Neuronal stem cell (in vitro differentiated cells): ENCODE measurements at regions not wholly inside any gene's neighbourhood (a gene's known extent, or its start where the extent isn't known, plus 50 kb on each side); places are given as distances from the start of the nearest gene placed in this dataset.

Experiments used
- DNase-seq: peaks from one replicate; pipeline ENCODE4 v3.0.0-alpha.2; 2013; ENCODE audit warnings: low spot score
- H2AFZ ChIP-seq: one replicate; pipeline ENCODE4 v1.6.1; 2013; ENCODE audit warnings: mild to moderate bottlenecking, low read length, inconsistent platforms
- H2AK5ac ChIP-seq: 2 replicates; pipeline ENCODE4 v1.6.1; 2013; ENCODE audit warnings: low read depth, mild to moderate bottlenecking, inconsistent platforms, low read length, moderate library complexity, mixed read lengths
- H2BK120ac ChIP-seq: 2 replicates; pipeline ENCODE4 v1.6.1; 2013; ENCODE audit warnings: low read depth, mild to moderate bottlenecking, inconsistent platforms, low read length, moderate library complexity, mixed read lengths
- H2BK12ac ChIP-seq: one replicate; pipeline ENCODE4 v1.6.1; 2013; ENCODE audit warnings: low read length, inconsistent platforms
- H2BK15ac ChIP-seq: 2 replicates; pipeline ENCODE4 v1.6.1; 2013; ENCODE audit warnings: mild to moderate bottlenecking, low read length, inconsistent platforms, mixed read lengths
- H2BK5ac ChIP-seq: one replicate; pipeline ENCODE4 v1.6.1; 2013; ENCODE audit warnings: inconsistent platforms, mild to moderate bottlenecking, low read length, moderate library complexity
- H3K14ac ChIP-seq: one replicate; pipeline ENCODE4 v1.6.1; 2013; ENCODE audit warnings: low read length, inconsistent platforms
- H3K18ac ChIP-seq: 2 replicates; pipeline ENCODE4 v1.6.1; 2013; ENCODE audit warnings: low read length, inconsistent platforms
- H3K23ac ChIP-seq: 2 replicates; pipeline ENCODE4 v1.6.1; 2013; ENCODE audit warnings: low read depth, mild to moderate bottlenecking, mixed read lengths, low read length, inconsistent platforms; ENCODE audit not compliant: poor library complexity
- H3K27ac ChIP-seq: replicated peaks from 3 replicates; pipeline ENCODE4 v1.5.1; 2013; ENCODE audit warnings: low read length, inconsistent platforms
- H3K27me3 ChIP-seq, 3 experiments: 2 replicates each; pipeline ENCODE4 v1.6.1; 2013; ENCODE audit warnings: low read length in 3 of 3, mild to moderate bottlenecking in 2 of 3, inconsistent platforms in 1 of 3, low read depth in 1 of 3, mixed read lengths in 1 of 3, moderate library complexity in 1 of 3; ENCODE audit not compliant: control insufficient read depth in 3 of 3, insufficient read depth in 3 of 3
- H3K36me3 ChIP-seq, 2 donors: replicated peaks in 1 of 2; 2 replicates each; pipeline ENCODE4 v1.6.1; 2013; ENCODE audit warnings: low read length in 2 of 2; ENCODE audit not compliant: control insufficient read depth in 2 of 2, insufficient read depth in 2 of 2
- H3K4ac ChIP-seq: 2 replicates; pipeline ENCODE4 v1.6.1; 2013; ENCODE audit warnings: inconsistent platforms, mild to moderate bottlenecking, low read length, moderate library complexity
- H3K4me1 ChIP-seq, 2 donors: 1 replicate in 1 of 2; 2 replicates in 1 of 2; pipeline ENCODE4 v1.6.1; 2013; ENCODE audit warnings: low read length in 2 of 2, low read depth in 1 of 2; ENCODE audit not compliant: control insufficient read depth in 2 of 2, insufficient read depth in 1 of 2
- H3K4me2 ChIP-seq: one replicate; pipeline ENCODE4 v1.6.1; 2013; ENCODE audit warnings: mild to moderate bottlenecking, low read length, inconsistent platforms; ENCODE audit not compliant: insufficient read depth, poor library complexity, severe bottlenecking
- H3K4me3 ChIP-seq, 2 donors: 2 replicates each; pipeline ENCODE4 v1.5.1; 2013; ENCODE audit warnings: low read length in 2 of 2, mild to moderate bottlenecking in 2 of 2, inconsistent platforms in 1 of 2, moderate library complexity in 1 of 2
- H3K79me1 ChIP-seq: one replicate; pipeline ENCODE4 v1.6.1; 2013; ENCODE audit warnings: low read depth, mild to moderate bottlenecking, inconsistent platforms, low read length, moderate library complexity
- H3K9ac ChIP-seq: one replicate; pipeline ENCODE4 v1.6.1; 2013; ENCODE audit warnings: mild to moderate bottlenecking, low read depth, low read length, inconsistent platforms; ENCODE audit not compliant: poor library complexity
- H3K9me3 ChIP-seq, 2 donors: replicated peaks in 1 of 2; 2 replicates each; pipeline versions ENCODE3 to v1.6.1; 2013; ENCODE audit warnings: low read length in 2 of 2, mild to moderate bottlenecking in 2 of 2, inconsistent platforms in 1 of 2, low read depth in 1 of 2, mixed read lengths in 1 of 2, moderate library complexity in 1 of 2; ENCODE audit not compliant: control insufficient read depth in 2 of 2, insufficient read depth in 1 of 2
- H4K8ac ChIP-seq: one replicate; pipeline ENCODE4 v1.6.1; 2013; ENCODE audit warnings: low read depth, mild to moderate bottlenecking, inconsistent platforms, low read length, moderate library complexity
- H4K91ac ChIP-seq: one replicate; pipeline ENCODE4 v1.6.1; 2013; ENCODE audit warnings: low read length, low read depth, mild to moderate bottlenecking, inconsistent platforms; ENCODE audit not compliant: poor library complexity
- WGBS, 2 donors: extraction: QIAGEN DNeasy Blood & Tissue Kit; methylation state at CpG; one replicate each; pipeline ENCODE4 v1.1.7; 2013; ENCODE audit warnings: missing lambda C conversion rate in 2 of 2, mixed read lengths in 1 of 2; ENCODE audit not compliant: insufficient read length in 2 of 2, insufficient replicate concordance in 1 of 2; ENCODE audit errors: extremely low coverage in 2 of 2; 5-methylcytosine and 5-hydroxymethylcytosine counted together

DNA sequence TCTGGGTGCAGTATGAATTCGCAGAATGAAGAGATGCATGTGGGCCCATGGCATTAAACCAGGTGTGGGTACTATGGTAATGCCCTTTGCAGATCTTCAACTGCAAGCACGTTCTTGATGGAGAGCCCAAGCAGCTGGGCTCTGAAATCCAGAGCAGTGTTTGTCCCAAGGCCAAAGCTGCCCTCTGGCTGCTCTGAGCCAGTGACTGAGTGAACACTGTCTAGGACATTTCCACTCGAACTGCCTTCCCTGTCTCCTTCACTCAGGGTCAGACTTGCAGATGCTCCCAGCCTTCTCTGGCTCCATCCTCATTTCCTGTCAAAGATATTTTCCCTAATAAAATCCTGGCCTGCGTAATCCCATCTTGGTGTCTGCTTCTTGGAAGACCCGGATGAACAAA, 80.2 kb upstream of the GJB6 start:
- H3K79me1 ChIP-seq, result no peaks in the 10 kb centered on the region
- H3K27me3 ChIP-seq, result no peaks in the 10 kb centered on the region
- H3K4me1 ChIP-seq, result no peaks in the 10 kb centered on the region
- WGBS, 2 donors, result no CpG with 5 or more reads among the region's 5 CpGs
- H3K14ac ChIP-seq, result no peak overlapping the region
- no peaks in the 10 kb centered on the region for H3K36me3 ChIP-seq
- H4K8ac ChIP-seq, result no peak overlapping the region
- no peak for DNase-seq
- H3K4me3 ChIP-seq, result no peak overlapping the region
- no peak overlapping the region for H2AK5ac ChIP-seq
- H2BK12ac ChIP-seq, result no peak overlapping the region
- H4K91ac ChIP-seq, result no peak overlapping the region
- H2BK120ac ChIP-seq, result no peak overlapping the region
- H2BK15ac ChIP-seq, result no peak overlapping the region
- H3K4ac ChIP-seq, result no peak overlapping the region
- H3K9ac ChIP-seq, result no peak overlapping the region
- no peak overlapping the region for H3K18ac ChIP-seq
- H3K9me3 ChIP-seq, result peaks cover 0 to 3% of the 10 kb centered on the region in 2 donors
- H3K27ac ChIP-seq, result no peak overlapping the region
- no peak overlapping the region for H3K23ac ChIP-seq
- no peak overlapping the region for H3K4me2 ChIP-seq
- H2AFZ ChIP-seq, result no peak overlapping the region
- H2BK5ac ChIP-seq, result no peak overlapping the region

DNA sequence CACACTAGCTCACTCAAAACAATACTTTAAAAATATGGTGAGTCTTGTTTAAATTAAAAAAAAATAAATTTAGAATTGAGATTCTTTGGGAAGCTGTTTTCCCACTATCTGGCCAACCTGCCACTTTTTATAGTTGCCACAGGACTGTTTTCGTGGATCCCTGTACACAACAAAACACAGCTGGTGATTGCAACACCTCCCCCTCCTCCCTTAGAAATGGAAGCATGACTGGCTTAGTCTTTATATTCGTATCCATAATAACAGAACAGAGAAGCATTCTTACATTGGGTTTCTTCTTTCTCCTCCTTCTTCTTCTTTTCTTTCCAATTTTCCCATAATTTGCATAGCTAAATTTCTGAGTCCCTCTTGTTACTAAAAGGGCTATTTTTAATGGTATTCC, 79.5 kb upstream of the GJB6 start:
- no peak overlapping the region for H3K27ac ChIP-seq
- H3K18ac ChIP-seq, result no peak overlapping the region
- no peak overlapping the region for H2BK12ac ChIP-seq
- H2AFZ ChIP-seq, result no peak overlapping the region
- no peak overlapping the region for H3K4me2 ChIP-seq
- peaks cover 0 to 4% of the 10 kb centered on the region in 2 donors for H3K9me3 ChIP-seq
- no peaks in the 10 kb centered on the region for H3K27me3 ChIP-seq
- H2BK15ac ChIP-seq, result no peak overlapping the region
- no peak overlapping the region for H3K4ac ChIP-seq
- H3K14ac ChIP-seq, result no peak overlapping the region
- no peak overlapping the region for H4K91ac ChIP-seq
- no peak overlapping the region for H3K23ac ChIP-seq
- no peak overlapping the region for H2BK5ac ChIP-seq
- no peaks in the 10 kb centered on the region for H3K79me1 ChIP-seq
- no peaks in the 10 kb centered on the region for H3K36me3 ChIP-seq
- no peak overlapping the region for H3K9ac ChIP-seq
- WGBS, 2 donors, result no CpG with 5 or more reads among the region's 2 CpGs
- no peak overlapping the region for H2BK120ac ChIP-seq
- H2AK5ac ChIP-seq, result no peak overlapping the region
- H3K4me3 ChIP-seq, result no peak overlapping the region
- no peak overlapping the region for H4K8ac ChIP-seq
- DNase-seq, result no peak
- no peaks in the 10 kb centered on the region for H3K4me1 ChIP-seq

DNA sequence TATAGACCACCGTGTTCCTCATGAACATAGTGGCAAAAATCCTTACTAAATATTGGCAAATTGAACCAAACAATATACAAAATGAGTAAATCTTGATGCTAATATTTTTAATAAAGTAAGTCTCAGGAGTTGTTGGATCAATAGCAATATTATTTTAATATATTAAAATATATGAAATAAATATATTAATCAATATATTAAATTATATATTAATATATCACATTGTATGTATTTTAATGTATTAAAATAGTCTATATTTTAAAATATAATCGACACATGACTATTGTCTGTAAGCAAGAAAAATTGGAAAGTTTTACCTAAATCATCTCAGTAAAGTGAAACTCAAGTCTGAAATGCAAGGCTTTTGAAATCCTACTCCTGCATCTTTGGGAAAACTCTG, 78.9 kb upstream of the GJB6 start:
- H3K9ac ChIP-seq, result no peak overlapping the region
- no peak overlapping the region for H3K27ac ChIP-seq
- no peak overlapping the region for H4K91ac ChIP-seq
- H3K4me2 ChIP-seq, result no peak overlapping the region
- H2AK5ac ChIP-seq, result no peak overlapping the region
- no peak overlapping the region for H2BK15ac ChIP-seq
- no peak overlapping the region for H2AFZ ChIP-seq
- H3K4me1 ChIP-seq, result no peaks in the 10 kb centered on the region
- H2BK5ac ChIP-seq, result no peak overlapping the region
- WGBS, 2 donors, result no CpG with 5 or more reads among the region's 2 CpGs
- no peaks in the 10 kb centered on the region for H3K27me3 ChIP-seq
- no peak overlapping the region for H3K18ac ChIP-seq
- H3K4me3 ChIP-seq, result no peak overlapping the region
- H4K8ac ChIP-seq, result no peak overlapping the region
- no peak overlapping the region for H3K14ac ChIP-seq
- peaks cover 0 to 4% of the 10 kb centered on the region in 2 donors for H3K9me3 ChIP-seq
- DNase-seq, result no peak
- H3K23ac ChIP-seq, result no peak overlapping the region
- H3K36me3 ChIP-seq, result no peaks in the 10 kb centered on the region
- no peaks in the 10 kb centered on the region for H3K79me1 ChIP-seq
- no peak overlapping the region for H2BK120ac ChIP-seq
- no peak overlapping the region for H3K4ac ChIP-seq
- no peak overlapping the region for H2BK12ac ChIP-seq

DNA sequence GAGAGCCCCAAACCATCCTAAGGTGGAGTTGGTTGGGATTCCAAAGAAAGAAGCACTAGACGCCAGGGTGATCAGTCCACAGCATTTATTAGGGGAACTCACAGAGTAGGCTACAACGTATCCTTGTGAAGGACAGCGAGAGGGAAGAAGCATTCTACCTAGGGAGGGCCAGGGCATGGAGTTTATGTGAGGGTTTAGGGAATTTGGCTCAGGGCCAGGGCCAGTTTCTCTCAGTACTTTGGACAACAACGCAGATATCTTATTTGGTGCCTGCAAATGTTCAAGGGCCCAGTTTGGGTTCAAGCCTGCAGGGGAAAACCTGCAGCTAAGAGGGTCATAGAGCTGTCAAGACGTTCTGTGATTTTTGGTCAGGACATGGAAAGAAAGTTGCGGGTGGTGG, 73.9 kb upstream of the GJB6 start:
- Histone ChIP-seq H2BK5ac (no peak overlapping the region), H3K4me2 (no peak overlapping the region), H3K27me3 (peaks cover 0 to 16% (median 0%) of the 10 kb centered on the region in 3 experiments), H3K4me1 (peaks cover 0 to 5% of the 10 kb centered on the region in 2 donors), H3K9ac (no peak overlapping the region), H3K4me3 (no peak overlapping the region), H2AFZ (no peak overlapping the region), H3K18ac (no peak overlapping the region), H4K91ac (no peak overlapping the region), H3K36me3 (no peaks in the 10 kb centered on the region), H2AK5ac (no peak overlapping the region), H3K4ac (no peak overlapping the region), H3K23ac (no peak overlapping the region), H3K27ac (no peak overlapping the region), H4K8ac (no peak overlapping the region), H2BK120ac (no peak overlapping the region), H2BK12ac (no peak overlapping the region), H3K9me3 (peaks cover 0 to 4% of the 10 kb centered on the region in 2 donors), H3K79me1 (no peaks in the 10 kb centered on the region), H2BK15ac (no peak overlapping the region), H3K14ac (no peak overlapping the region)
- WGBS, 2 donors, result no CpG with 5 or more reads among the region's 6 CpGs
- DNase-seq, result no peak
